ENCODE measurements at regions not wholly inside any gene's neighbourhood (a gene's known extent, or its start where the extent isn't known, plus 50 kb on each side); places are given as distances from the start of the nearest gene placed in this dataset.

DNA sequence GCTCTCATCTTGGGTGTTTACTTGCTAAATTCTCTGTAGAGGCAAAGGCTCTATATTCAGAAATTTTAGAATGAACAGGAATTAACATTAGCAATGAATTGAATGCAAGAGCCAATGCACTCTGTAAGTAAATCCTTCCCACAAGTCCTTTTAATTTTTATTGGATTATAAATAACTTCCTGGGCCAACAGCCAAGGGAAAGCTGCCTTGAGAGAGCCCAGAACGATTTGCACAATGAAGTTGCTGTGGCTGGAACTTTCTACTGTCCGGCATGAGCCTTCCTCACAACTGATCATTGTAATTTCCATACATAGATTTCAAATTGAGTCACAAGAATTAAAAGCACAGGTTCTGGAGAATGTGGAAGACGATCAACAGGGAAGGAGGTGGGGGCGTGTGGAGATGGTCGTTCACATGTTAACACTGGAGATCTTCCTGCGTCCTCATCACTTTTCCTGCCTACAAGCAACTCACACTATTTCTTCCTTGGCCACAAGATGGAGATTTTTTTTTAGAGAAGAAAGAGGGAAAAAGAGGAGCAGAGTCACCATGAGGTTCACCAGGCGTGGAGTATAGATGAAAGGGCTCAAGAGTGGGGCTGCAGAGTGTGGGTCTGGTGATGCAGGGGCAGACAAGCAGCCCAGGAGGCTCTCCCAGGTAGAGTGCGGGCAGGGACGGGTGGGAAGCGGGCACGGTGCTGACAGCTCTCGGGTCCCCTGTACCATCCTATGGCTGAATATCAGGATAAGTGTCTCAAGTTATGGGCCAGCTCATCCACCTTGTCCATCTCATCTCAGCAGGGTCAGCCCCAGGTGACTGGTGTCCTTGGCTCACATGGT is 110.7 kb downstream of the SOX1 start:
- Histone ChIP-seq H3K4me1 (no peaks in the 10 kb centered on the region), H3K4me3 (no peak overlapping the region), H3K27ac (no peak overlapping the region), H3K27me3 (peaks cover 0 to 14% (median under 1%) of the 10 kb centered on the region in 3 donors), H3K9me3 (peaks cover 0 to 17% (median 10%) of the 10 kb centered on the region in 4 donors), H3K36me3 (no peaks in the 10 kb centered on the region)
- 63 to 70% (median 65%) methylated on average over 12 of the region's 12 CpGs for WGBS, 5 donors
- DNase-seq, result peak in 1 of 2 donors; percentile 75
- no peak for TF ChIP-seq POLR2A (IDR thresholded peaks at IDR 0.05)
- TF ChIP-seq, protein P1, sequence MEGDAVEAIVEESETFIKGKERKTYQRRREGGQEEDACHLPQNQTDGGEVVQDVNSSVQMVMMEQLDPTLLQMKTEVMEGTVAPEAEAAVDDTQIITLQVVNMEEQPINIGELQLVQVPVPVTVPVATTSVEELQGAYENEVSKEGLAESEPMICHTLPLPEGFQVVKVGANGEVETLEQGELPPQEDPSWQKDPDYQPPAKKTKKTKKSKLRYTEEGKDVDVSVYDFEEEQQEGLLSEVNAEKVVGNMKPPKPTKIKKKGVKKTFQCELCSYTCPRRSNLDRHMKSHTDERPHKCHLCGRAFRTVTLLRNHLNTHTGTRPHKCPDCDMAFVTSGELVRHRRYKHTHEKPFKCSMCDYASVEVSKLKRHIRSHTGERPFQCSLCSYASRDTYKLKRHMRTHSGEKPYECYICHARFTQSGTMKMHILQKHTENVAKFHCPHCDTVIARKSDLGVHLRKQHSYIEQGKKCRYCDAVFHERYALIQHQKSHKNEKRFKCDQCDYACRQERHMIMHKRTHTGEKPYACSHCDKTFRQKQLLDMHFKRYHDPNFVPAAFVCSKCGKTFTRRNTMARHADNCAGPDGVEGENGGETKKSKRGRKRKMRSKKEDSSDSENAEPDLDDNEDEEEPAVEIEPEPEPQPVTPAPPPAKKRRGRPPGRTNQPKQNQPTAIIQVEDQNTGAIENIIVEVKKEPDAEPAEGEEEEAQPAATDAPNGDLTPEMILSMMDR (IDR thresholded peaks at IDR 0.05), result no peak
- no peak for TF ChIP-seq POLR2AphosphoS5 (IDR thresholded peaks at IDR 0.05)
- TF ChIP-seq EP300 (IDR thresholded peaks at IDR 0.05), result no peak
- intact Hi-C loops (cut with DNase I; ENCODE audit: low total_unique reads), result no loop called here

DNA sequence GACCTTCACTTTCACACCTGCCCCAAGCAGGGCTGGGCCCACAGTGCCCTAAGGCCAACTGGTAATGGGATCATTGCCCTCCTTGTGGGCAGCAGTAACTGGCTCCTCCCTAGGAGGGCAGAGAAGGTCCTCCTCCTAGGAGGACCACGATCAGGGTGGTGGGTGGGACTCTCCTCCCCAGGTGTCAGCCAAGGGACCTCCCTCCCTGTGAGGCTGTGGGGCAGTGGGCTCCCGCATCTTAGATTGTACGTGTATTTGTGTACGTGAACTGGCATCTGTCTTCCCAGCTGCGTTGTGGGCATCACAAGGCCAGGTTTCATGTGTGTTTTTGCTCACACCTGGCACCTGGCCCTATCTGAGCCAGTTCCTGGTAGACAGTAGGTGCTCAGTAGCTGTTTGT is 111.8 kb downstream of the SOX1 start:
- H3K9me3 ChIP-seq, result peaks cover 0 to 9% (median 8%) of the 10 kb centered on the region in 4 donors
- H3K4me1 ChIP-seq, result no peaks in the 10 kb centered on the region
- 77 to 88% (median 84%) methylated on average over 5 of the region's 5 CpGs for WGBS, 5 donors
- no peak overlapping the region for H3K4me3 ChIP-seq
- peaks cover 0 to 23% (median 0%) of the 10 kb centered on the region in 3 donors for H3K27me3 ChIP-seq
- intact Hi-C loops (cut with DNase I; ENCODE audit: low total_unique reads), result no loop called here
- no peak for DNase-seq
- TF ChIP-seq POLR2A (IDR thresholded peaks at IDR 0.05), result no peak
- H3K27ac ChIP-seq, result no peak overlapping the region
- no peaks in the 10 kb centered on the region for H3K36me3 ChIP-seq

DNA sequence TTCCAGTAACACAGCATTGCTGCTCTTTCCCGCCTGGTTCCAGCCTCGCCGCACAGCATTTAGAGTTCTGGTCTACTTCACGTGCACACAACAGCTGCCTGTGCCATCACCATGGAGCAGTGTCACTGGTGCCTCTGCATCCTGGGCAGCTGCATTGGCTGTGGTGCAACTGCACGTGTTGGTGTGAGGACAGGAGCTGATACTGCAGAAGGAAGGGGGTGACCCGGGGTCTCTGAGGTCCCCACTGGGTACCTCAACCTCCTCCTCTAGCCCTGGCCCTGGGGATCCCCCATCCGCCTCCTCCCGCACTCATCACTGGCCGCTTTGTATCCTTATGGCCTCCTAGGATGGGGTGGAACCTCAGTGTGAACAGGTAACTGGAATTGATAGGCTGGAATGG is 112.5 kb downstream of the SOX1 start:
- Histone ChIP-seq H3K4me3 (no peak overlapping the region), H3K27ac (no peak overlapping the region), H3K36me3 (no peaks in the 10 kb centered on the region), H3K9me3 (peaks cover 0 to 4% (median 2%) of the 10 kb centered on the region in 4 donors), H3K4me1 (no peaks in the 10 kb centered on the region), H3K27me3 (peaks cover 0 to 28% (median 0%) of the 10 kb centered on the region in 3 donors)
- no peak for DNase-seq
- TF ChIP-seq POLR2A (IDR thresholded peaks at IDR 0.05) (no peak), POLR2AphosphoS5 (IDR thresholded peaks at IDR 0.05) (no peak), EP300 (IDR thresholded peaks at IDR 0.05) (no peak)
- TF ChIP-seq, protein P1 (IDR thresholded peaks at IDR 0.05), result no peak
- WGBS, 5 donors, result 81 to 87% (median 85%) methylated on average over 9 of the region's 9 CpGs
- intact Hi-C loops (cut with DNase I; ENCODE audit: low total_unique reads), result no loop called here

DNA sequence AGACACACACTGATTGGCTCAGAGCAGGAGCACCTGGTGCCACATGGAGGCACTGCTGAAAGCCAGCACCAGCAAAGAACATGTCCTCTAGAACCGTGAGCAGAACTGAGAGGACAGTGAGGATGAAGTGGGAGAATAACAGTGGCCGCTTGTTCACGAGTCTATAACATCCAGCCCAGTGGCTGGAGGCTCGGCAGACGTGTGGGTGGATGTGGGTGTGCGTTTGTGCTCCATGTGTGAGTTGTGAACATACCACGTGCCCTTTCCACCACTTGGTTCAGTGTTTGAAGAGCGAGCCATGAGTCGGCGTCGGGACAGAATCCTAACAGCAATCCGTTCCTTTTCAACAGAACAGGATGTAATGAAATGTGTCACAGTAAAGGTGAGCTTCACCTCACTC is 113.0 kb downstream of the SOX1 start:
- Histone ChIP-seq H3K9me3 (no peaks in the 10 kb centered on the region), H3K27me3 (peaks cover 0 to 28% (median 0%) of the 10 kb centered on the region in 3 donors), H3K36me3 (no peaks in the 10 kb centered on the region), H3K4me3 (no peak overlapping the region), H3K27ac (no peak overlapping the region), H3K4me1 (no peaks in the 10 kb centered on the region)
- DNase-seq, result no peak
- TF ChIP-seq EP300 (IDR thresholded peaks at IDR 0.05) (no peak), POLR2AphosphoS5 (IDR thresholded peaks at IDR 0.05) (no peak), POLR2A (IDR thresholded peaks at IDR 0.05) (no peak)
- TF ChIP-seq, protein P1 (IDR thresholded peaks at IDR 0.05), result no peak
- WGBS, 5 donors, result 75 to 84% (median 82%) methylated on average over 11 to 12 of the region's 12 CpGs
- intact Hi-C loops (cut with DNase I; ENCODE audit: low total_unique reads), result no loop called here
